ENCODE measurements at regions not wholly inside any gene's neighbourhood (a gene's known extent, or its start where the extent isn't known, plus 50 kb on each side); places are given as distances from the start of the nearest gene placed in this dataset.
"Not testable (repeated sequence)": the region's sequence is repeated elsewhere in the genome, so short reads cannot be mapped to it uniquely, and the experiment has no call there.

DNA sequence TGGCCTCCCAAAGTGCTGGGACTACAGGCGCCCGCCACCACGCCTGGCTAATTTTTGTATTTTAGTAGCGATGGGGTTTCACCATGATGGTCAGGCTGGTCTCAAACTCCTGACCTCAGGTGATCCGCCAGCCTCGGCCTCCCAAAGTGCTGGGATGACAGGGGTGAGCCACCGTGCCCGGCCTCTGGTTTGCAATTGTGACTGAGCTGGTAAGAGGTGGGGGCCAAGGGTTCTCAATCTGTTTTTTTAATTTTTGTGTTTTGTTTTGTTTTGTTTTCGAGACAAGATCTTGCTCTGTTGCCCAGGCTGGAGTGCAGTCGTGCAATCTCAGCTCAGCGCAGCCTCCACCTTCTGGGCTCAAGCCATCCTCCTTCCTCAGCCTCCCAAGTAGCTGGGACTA is 196.2 kb downstream of the CRLF2 start:
- DNase-seq (ENCODE audit: low read depth in 2 of 2): not testable (repeated sequence)

DNA sequence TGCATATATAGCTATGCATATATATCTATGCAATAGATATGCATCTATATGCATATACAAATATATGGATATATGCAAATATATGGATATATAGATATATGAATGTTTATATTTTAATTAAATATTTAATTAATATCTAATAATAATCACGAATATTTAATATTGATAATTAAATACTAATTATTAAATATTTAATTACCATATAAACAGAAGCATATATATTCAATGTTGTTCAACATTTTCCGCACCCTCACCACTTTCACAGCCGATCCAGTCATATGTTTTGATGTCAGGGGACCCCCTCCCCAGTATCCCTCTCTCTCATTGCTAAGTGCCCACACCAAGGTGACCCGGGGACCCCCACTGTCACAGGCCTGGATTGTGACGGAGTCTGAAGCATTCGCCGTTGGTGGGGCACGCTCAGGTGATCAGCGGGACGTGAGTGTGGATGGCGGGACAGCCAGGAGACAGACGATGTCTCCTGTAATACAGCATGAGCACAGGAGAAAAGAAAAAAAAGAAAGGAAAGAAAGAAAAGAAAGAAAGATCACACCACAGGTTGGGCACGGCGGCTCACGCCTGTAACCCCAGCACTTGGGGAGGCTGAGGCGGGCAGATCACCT is 199.7 kb downstream of the CRLF2 start:
- no peak for DNase-seq (ENCODE audit: low read depth in 2 of 2)

DNA sequence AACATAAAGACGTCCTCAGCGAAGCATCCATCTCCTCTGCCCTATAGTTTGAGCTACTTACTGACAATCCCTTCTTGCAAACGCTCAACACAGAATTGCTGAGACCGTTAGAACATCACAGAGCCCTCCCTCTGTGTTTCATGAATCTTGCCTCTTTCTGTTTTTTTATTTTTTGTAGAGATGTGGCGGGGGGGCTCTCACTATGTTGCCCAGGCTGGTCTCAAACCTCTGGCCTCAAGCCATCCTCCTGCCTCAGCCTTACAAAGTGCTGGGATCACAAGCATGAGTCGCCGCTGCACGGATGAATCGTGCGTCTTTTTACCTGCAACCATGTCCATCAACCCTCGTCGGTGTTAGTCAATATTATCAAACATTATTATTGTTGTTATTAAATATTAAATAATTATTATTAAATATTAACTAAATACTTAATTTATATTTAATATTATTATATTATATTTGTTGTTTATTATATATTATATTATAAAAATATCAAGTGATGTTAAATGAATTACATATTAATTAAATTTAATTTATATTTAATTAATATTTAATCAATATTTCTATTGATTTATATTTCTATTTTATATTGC is 200.7 kb downstream of the CRLF2 start:
- no peak for DNase-seq (ENCODE audit: low read depth in 2 of 2)

DNA sequence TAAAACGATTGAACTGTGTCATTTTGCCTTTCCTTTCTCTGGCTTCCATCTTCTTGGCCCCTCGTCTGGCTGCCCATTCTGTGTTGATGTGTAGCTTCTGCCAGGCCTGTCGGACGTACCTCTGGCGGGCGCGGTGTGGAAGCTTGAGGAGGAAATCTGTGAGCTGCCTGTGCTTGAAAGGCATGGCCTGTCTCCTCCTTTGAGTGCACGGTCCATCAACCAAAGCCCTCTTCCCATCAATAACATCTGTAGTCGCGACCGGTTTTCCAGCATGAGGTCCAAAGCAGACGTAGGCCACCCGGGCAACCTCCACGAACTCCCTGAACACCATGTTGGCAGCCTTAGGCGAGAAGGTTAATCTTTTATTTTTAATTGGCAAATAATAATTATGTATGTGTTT is 202.7 kb downstream of the CRLF2 start:
- DNase-seq (ENCODE audit: low read depth in 2 of 2): no peak

DNA sequence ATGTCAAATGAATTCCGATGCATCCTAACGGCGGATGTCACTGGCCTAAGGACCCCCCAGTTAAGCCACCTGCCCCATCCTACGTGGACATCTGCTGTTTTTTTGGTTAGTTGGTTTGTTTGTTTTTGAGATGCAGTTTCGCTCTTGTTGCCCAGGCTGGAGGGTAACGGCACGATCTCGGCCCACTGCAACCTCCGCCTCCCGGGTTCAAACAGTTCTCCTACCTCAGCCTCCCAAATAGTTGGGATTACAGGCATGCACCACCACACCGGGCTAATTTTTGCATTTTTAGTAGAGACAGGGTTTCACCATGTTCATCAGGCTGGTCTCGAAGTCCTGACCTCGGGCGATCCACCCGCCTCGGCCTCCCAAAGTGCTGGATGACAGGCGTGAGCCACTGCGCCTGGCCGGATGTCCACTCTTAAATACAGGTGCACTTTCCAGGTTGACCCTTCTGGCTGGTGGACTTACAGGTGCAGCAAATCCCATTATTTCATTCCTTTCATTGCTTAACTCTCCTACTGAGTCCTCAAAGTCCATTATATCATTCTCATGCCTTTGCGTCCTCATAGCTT is 206.2 kb downstream of the CRLF2 start:
- DNase-seq (ENCODE audit: low read depth in 2 of 2): no peak

DNA sequence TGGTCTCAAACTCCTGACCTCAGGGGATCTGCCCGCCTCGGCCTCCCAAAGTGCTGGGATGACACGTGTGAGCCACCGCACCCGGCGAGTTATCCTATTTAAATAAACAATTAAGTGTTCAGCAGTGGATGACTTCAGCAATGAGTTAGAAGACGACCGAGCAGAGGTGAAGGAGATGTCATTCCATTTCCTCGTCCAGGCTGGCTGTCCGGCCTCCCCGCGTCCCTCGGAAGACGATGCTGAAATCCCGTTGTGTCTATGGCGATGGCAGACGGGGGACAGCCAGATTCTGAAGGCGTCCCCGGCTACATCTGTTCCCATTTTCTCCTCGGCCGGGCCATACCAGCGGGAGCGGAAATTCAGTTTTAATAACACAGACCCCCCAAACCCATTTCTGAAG is 209.8 kb downstream of the CRLF2 start:
- DNase-seq (ENCODE audit: low read depth in 2 of 2): no peak

DNA sequence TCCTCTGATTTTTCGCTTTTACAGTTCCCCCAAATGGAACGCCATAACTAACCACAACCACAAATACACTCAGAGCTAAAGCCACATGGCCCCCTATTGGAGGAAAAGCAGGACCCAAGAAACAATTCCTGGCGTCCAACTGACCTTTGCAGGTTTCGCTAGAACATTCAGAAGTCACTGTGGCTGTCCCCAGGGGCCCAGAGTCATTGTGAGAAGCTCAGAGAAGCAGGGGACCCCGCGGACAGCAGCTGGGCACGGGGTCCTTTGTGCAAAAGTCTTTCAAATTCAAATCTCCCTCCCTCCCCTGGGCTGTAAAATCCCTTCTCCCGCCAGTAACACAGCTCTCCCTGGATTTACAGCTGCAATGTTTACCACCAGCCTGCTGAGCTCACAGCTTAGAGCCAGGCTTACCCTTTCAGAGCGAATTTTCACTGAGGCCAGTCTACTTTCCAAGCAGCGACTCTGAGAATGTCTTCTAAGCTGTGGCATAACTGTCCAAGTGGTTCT is 214.8 kb downstream of the CRLF2 start:
- DNase-seq (ENCODE audit: low read depth in 2 of 2): no peak

DNA sequence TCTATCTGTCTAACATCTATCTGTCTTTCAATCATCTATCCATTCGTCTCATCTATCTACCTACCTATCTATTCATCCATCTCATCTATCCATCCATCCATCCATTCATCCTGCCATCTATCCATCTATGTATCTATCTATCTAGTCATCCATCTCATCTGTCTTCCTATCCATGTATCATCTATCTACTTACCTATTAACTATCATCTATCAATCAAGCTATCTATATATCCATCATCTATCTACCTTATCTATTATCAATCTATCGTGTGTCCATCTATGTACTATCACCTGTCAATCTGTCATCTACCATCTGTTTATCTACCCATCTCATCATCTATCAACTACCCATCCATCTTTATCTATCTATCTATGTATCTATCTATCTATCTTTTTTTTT is 217.7 kb downstream of the CRLF2 start:
- no peak for DNase-seq (ENCODE audit: low read depth in 2 of 2)

DNA sequence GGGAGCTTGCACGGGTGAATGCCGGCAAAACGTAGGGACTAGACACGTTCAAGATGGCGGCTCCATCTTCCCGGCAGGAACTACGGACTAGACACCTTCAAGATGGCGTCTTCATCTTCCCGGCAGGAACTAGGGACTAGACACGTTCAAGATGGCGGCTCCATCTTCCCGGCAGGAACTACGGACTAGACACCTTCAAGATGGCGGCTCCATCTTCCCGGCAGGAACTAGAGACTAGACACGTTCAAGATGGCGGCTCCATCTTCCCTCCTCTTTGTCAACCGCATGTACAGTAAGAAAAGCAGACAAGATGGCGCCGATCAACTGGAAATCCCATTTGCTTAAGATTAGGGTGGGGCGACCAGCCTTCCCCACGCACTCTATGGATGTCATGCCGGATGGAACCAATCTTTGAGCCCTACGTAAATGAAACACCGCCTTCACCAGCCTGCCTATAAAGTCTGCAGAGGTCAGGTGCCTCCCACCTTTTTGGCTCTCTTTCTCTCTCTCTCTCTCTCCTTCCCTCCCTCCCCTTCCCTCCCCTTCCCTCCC is 222.4 kb downstream of the CRLF2 start:
- DNase-seq (ENCODE audit: low read depth in 2 of 2): peak in 1 of 2 donors; percentile 53

DNA sequence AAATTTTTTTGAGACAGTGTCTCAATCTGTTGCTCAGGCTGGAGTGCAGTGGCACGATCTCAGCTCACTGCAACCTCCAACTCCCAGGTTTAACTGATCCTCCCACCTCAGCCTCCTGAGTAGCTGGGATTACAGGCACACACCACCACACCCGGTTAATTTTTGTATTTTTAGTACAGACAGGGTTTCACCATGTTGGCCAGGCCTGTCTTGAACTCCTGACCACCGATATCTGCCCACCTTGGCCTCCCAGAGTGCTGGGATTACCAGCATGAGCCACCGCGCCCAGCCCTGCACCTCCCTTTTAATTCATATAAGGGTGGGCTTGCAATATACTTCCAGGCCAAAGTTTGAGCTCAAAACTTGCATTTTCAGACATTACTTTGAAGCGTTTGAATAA is 223.9 kb downstream of the CRLF2 start:
- not testable (repeated sequence) for DNase-seq (ENCODE audit: low read depth in 2 of 2)

DNA sequence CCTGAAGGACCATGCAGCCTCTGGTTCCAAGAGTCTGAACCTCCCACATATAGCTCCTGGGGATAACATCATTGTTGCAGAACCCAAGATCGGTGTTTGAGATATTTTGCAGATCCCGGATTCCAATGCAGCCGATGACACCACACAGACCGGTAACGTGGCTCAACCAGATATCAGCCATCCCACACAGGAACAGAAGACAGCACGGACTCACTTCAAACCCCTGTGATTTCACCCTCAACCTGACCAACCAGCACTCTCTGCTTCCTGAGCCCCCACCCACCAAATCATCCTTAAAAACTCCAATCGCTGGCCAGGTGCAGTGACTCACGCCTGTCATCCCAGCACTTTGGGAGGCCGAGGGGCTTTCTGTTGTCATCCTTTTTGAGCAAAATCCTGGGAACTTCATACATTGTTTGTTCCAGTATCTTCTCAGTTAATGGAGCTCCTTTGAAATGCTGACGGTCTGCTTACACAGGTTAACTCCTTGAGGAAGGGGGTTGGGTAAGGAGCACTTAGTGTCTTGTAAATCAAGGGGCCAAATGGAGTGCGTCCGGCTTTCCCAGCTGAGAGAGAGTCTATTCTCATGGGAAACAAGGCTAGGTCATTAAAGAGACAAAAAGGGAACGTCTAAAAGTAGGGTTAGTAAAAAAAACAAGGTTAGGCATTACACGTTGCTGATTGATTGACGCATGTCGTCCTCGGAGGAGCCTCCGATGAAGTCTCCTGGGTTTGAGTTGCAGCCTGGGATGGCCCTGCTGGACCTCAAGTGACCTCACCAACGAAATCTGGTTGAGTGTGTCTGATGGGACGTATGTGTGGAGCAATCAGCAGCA is 230.4 kb downstream of the CRLF2 start:
- no peak for DNase-seq (ENCODE audit: low read depth in 2 of 2)

DNA sequence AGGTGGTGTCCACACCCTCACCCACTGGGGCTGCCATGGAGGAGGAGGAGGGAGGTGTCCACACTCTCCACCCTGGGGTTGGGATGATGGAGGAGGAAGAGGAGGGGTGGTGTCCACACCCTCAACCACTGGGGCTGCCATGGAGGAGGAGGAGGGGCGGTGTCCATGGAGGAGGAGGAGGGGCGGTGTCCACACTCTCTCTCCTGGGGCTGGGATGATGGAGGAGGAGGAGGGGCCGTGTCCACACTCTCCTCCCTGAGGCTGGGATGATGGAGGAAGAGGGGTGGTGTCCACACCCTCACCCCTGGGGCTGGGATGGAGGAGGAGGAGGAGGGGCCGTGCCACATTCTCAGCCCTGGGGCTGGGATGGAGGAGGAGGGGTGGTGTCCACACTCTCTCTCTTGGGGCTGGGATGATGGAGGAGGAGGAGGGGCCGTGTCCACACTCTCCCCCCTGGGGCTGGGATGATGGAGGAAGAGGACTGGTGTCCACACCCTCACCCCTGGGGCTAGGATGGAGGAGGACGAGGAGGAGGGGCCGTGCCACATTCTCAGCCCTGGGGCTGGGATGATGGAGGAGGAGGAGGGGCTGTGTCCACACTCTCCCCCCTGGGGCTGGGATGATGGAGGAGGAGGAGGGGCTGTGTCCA is 231.7 kb downstream of the CRLF2 start:
- DNase-seq (ENCODE audit: low read depth in 2 of 2): no peak

DNA sequence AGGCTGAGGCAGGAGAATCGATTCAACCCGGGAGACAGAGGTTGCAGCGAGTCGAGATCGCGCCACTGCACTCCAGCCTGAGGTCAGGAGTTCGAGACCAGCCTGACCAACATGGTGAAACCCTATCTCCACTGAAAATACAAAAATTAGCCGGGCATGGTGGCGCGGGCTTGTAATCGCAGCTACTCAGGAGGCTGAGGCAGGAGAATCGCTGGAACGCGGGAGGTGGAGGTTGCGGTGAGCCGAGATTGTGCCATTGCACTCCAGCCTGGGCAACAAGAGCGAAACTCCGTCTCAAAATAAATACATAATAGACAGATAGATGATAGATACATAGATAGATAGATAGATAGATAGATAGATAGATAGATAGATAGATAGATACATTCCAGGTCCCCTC is 233.3 kb downstream of the CRLF2 start:
- not testable (repeated sequence) for DNase-seq (ENCODE audit: low read depth in 2 of 2)

DNA sequence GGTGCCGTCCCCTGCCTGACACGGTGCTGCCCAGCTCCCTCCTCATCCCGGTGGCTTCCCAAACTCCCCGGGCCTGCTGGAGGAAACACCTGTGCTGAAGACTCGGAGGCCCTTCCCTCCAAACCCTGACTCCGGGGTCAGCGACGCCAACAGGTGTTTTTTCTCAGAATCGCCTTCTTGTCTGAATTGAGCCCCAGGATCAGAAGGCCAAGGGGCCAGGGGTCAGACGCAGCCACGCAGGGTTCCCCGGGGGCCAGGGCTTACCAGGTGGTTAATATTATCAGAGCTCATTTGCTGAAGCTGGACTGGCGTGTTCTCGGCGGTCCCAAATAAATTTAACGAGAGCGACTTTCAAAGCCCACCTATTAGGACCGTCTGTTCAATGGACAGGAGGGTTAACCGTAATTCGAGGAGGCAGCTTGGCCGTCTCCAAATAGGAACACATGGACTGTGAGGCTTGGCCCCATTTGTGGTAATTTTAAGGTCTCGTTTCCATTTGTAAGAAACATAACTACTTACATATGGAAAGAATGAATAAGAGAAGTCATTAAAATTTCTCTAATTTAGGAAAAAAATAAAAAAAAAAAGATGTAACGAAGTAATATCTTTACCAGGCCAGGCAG is 239.3 kb downstream of the CRLF2 start:
- DNase-seq (ENCODE audit: low read depth in 2 of 2): no peak

DNA sequence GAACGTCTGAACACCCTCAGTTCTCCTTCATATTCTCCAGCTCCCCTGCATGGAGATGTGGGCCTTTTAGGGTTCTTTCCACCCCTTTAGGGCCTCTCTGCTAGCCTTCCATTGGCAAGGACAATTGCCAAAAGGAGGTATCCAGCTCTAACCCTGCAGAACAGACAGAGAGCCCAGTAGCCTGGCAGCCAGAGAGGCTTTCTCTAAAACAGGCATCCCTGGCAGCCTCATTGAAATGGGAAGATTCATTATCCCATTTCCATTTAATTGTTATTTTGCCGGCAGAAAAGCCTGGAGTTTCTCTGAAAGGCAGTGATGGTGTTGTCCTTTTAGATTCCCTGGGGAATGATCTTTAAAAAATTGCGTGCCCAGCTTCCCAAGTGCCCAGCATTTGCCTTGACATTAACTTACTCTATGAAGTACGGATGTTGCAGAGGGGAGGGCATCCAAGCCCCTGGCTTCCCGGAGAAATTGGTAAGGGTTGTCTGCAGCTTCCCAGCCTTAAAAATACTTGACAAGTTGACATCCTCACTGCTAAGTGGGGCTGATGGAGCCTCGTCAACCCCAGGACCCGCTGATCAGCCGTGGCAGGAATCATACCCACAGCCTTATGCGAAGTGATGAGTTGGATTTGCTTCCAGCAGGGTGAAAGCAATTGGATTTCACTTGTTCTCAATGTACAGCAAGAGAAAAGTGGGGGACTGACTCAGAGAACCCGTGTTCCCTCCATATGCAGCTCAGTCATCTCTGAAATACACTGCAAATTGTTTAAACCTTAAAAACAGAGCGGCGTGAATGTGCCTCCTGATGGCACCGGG is 244.1 kb downstream of the CRLF2 start:
- no peak for DNase-seq (ENCODE audit: low read depth in 2 of 2)

DNA sequence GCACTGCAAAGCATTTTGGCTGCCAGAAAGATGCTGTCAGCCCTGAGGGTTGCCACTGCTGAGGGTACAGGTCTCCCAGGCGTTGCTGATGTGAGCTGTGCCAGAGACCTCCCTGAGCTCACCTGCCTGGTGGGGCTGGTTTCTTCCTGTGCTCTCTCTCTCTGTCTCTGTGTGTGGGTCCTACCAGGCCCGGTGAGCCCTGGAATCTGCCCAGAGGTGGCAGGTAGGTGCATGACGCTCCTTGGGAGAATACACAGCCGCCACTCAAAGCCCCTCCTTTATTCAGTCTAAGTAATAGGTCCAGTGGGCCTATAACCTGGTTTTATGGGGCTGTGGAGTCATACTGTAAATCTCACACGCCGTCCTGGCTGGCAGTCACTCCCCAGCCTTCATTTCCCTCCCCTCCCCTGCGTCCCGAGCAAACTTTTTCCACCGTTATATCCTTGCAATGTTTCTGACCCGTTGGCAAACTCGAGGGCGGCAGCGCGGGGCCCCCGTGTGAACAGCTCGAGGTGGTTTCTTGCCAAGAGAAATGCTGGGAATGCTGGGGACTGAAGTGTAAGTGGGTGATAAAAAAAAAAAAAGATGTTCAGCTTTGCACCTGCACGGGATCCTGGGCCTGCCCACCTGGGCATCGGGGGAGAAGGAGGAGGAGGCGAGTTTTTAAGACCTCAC is 245.9 kb downstream of the CRLF2 start:
- no peak for DNase-seq (ENCODE audit: low read depth in 2 of 2)

DNA sequence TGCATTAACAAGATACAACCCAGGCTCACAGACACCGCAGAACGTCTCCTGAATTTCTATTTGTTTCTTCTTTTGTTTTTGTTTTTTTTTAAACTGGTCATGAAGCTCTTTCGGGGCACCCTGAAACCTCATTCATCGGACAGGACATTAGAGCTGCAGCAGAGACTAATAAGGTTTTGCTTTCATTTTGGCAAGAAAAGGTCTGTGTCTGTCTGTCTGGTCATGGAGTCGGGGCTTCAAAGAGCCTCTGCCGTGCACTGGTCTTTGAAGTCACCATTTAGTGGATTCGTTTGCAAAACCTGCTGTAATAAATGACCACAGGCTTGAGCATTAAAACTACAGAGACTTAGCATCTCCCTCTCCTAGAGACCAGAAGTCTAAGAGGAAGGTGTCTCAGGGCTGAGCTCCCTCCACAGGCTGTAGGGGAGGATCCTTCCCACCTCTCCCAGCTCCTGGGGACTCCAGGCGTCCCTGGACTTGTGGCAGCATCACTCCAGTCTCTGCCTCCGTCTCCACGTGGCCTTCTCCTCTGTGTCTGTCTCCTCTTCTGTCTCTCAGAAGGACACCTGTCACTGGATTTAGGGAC is 247.5 kb downstream of the CRLF2 start:
- DNase-seq (ENCODE audit: low read depth in 2 of 2): no peak

DNA sequence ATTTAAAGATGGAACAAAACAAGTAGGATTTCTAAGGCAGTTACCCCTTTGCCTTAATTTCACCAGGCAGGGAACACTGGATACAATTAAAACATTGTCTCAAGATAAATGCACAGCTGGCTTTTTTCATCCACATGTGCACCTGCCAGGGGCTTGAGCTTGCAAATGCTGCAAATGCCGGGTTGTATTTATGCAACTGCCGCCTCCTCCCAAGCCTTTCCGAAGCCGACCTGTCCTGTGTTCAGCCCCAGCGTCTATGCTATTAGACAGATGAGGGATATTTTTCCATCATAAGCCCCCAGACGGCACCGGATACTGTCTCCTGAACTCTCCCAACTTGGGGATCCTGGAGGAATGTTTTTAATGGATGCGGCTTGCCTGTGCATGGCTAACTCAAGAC is 251.6 kb downstream of the CRLF2 start:
- DNase-seq (ENCODE audit: low read depth in 2 of 2): no peak

DNA sequence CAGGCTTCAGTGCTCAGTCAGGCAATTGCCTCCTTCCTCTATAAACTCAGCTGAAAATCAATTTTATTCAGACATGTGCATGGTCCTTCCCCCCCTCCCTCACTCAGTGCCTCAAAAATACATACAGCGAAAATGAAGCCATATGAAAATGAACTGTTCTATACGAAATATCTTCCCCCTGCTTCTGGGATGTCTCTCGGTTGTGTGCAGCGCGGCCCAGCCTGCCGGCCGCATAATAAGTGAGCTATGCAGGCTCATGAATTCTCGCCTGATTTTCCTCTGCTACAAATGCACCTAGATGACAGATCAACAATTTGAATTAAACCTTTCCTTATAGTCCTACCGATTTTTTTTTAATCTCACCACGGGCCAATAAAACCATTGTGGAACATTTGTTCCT is 252.9 kb downstream of the CRLF2 start:
- DNase-seq (ENCODE audit: low read depth in 2 of 2): no peak

All from stimulated activated CD8-positive, alpha-beta memory T cell treated with anti-CD3 and anti-CD28 coated beads, Interleukin-7, amount 100 ng/mL, for 1 hour (primary cell).